ENCODE measurements at regions not wholly inside any gene's neighbourhood (a gene's known extent, or its start where the extent isn't known, plus 50 kb on each side); places are given as distances from the start of the nearest gene placed in this dataset.

GRCh38 chr17:77315551-77316190, 174.9 kb downstream of the SEC14L1 start (continued):
- TF ChIP-seq RXRA (IDR thresholded peaks at IDR 0.05; ENCODE audit: insufficient read depth, low read depth, low read length), result no peak
- no peak for TF ChIP-seq TAF1 (IDR thresholded peaks at IDR 0.05; ENCODE audit: low read depth, low read length)
- TF ChIP-seq ATF2 (IDR thresholded peaks at IDR 0.05; ENCODE audit: low read length), result no peak
- no peak for TF ChIP-seq POU5F1 (IDR thresholded peaks at IDR 0.05; ENCODE audit: low read depth, low read length)
- no peak for TF ChIP-seq BACH1 (IDR thresholded peaks at IDR 0.05; ENCODE audit: low read length)
- no peak for TF ChIP-seq HDAC6 (IDR thresholded peaks at IDR 0.05; ENCODE audit: low read depth, low read length)
